ENCODE measurements at regions not wholly inside any gene's neighbourhood (a gene's known extent, or its start where the extent isn't known, plus 50 kb on each side); places are given as distances from the start of the nearest gene placed in this dataset.

GRCh38 chr4:131381055-131381454 lies 1768.0 kb upstream of the PCDH10 start:
- H3K4me1 ChIP-seq: no peaks in the 10 kb centered on the region
- intact Hi-C loops (cut with micrococcal nuclease): no loop called here
- H3K27ac ChIP-seq (replicated peaks): no peak overlapping the region
- H3K9me3 ChIP-seq (replicated peaks): peaks cover 28% of the 10 kb centered on the region
- no peaks in the 10 kb centered on the region for H3K27me3 ChIP-seq (ENCODE audit: low read depth)
- no peak overlapping the region for H3K4me3 ChIP-seq
- DNase-seq: no peak
- no peak for TF ChIP-seq CTCF (IDR thresholded peaks at IDR 0.05; ENCODE audit: borderline replicate concordance)
- no peaks in the 10 kb centered on the region for H3K36me3 ChIP-seq

- no peak for TF ChIP-seq CTCF (IDR thresholded peaks at IDR 0.05; ENCODE audit: borderline replicate concordance)
- Histone ChIP-seq H3K4me1 (no peaks in the 10 kb centered on the region), H3K36me3 (no peaks in the 10 kb centered on the region), H3K4me3 (no peak overlapping the region), H3K9me3 (replicated peaks) (peaks cover 39% of the 10 kb centered on the region), H3K27ac (replicated peaks) (no peak overlapping the region), H3K27me3 (ENCODE audit: low read depth) (no peaks in the 10 kb centered on the region)
- no peak for DNase-seq
- intact Hi-C loops (cut with micrococcal nuclease): no loop called here
Observed at GRCh38 chr4:131382839-131383238, 1766.3 kb upstream of the PCDH10 start.

GRCh38 chr4:131388277-131388676 lies 1760.8 kb upstream of the PCDH10 start:
- Histone ChIP-seq H3K36me3 (no peaks in the 10 kb centered on the region), H3K4me3 (no peak overlapping the region), H3K27ac (replicated peaks) (no peak overlapping the region), H3K27me3 (ENCODE audit: low read depth) (no peaks in the 10 kb centered on the region), H3K4me1 (no peaks in the 10 kb centered on the region), H3K9me3 (replicated peaks) (peaks cover 21% of the 10 kb centered on the region)
- no peak for TF ChIP-seq CTCF (IDR thresholded peaks at IDR 0.05; ENCODE audit: borderline replicate concordance)
- DNase-seq: no peak
- intact Hi-C loops (cut with micrococcal nuclease): no loop called here

- H3K4me3 ChIP-seq: no peak overlapping the region
- DNase-seq: no peak
- TF ChIP-seq CTCF (IDR thresholded peaks at IDR 0.05; ENCODE audit: borderline replicate concordance): no peak
- H3K4me1 ChIP-seq: no peaks in the 10 kb centered on the region
- H3K27ac ChIP-seq (replicated peaks): no peak overlapping the region
- no peaks in the 10 kb centered on the region for H3K36me3 ChIP-seq
- H3K9me3 ChIP-seq (replicated peaks): peaks cover 15% of the 10 kb centered on the region
- no peaks in the 10 kb centered on the region for H3K27me3 ChIP-seq (ENCODE audit: low read depth)
- intact Hi-C loops (cut with micrococcal nuclease): no loop called here
Observed at GRCh38 chr4:131408102-131408501, 1741.0 kb upstream of the PCDH10 start.

GRCh38 chr4:131411393-131411792 lies 1737.7 kb upstream of the PCDH10 start:
- Histone ChIP-seq H3K9me3 (replicated peaks) (peaks cover 20% of the 10 kb centered on the region), H3K4me3 (no peak overlapping the region), H3K36me3 (no peaks in the 10 kb centered on the region), H3K27me3 (ENCODE audit: low read depth) (no peaks in the 10 kb centered on the region), H3K27ac (replicated peaks) (no peak overlapping the region), H3K4me1 (no peaks in the 10 kb centered on the region)
- no peak for DNase-seq
- intact Hi-C loops (cut with micrococcal nuclease): no loop called here
- no peak for TF ChIP-seq CTCF (IDR thresholded peaks at IDR 0.05; ENCODE audit: borderline replicate concordance)

GRCh38 chr4:131419147-131419546 lies 1729.9 kb upstream of the PCDH10 start:
- no peak for TF ChIP-seq CTCF (IDR thresholded peaks at IDR 0.05; ENCODE audit: borderline replicate concordance)
- Histone ChIP-seq H3K27ac (replicated peaks) (no peak overlapping the region), H3K36me3 (no peaks in the 10 kb centered on the region), H3K27me3 (ENCODE audit: low read depth) (no peaks in the 10 kb centered on the region), H3K4me1 (no peaks in the 10 kb centered on the region), H3K9me3 (replicated peaks) (peaks cover 41% of the 10 kb centered on the region), H3K4me3 (no peak overlapping the region)
- intact Hi-C loops (cut with micrococcal nuclease): no loop called here
- no peak for DNase-seq

Data from left ventricle myocardium inferior (tissue), 1 donor.